Gastroesophageal sphincter (tissue), 4 donors: ENCODE measurements at regions not wholly inside any gene's neighbourhood (a gene's known extent, or its start where the extent isn't known, plus 50 kb on each side); places are given as distances from the start of the nearest gene placed in this dataset.

Experiments used
- ATAC-seq: fragments of 150-250 bp; one replicate; pipeline ENCODE4 v1.9.1; 2016; ENCODE audit warnings: mild to moderate bottlenecking, moderate library complexity
- H3K27ac ChIP-seq, 4 donors: fragments of 200-600 bp; sonication (generic) in 3 of 4; 1 replicate in 3 of 4; 2 replicates in 1 of 4; pipeline ENCODE4 v1.5.1; 2016 to 2019
- H3K27me3 ChIP-seq: fragments of 200-600 bp; sonication (generic); one replicate; pipeline ENCODE4 v1.5.1; 2019
- H3K36me3 ChIP-seq, 2 donors: fragments of 200-600 bp; sonication (generic); one replicate each; pipeline ENCODE4 v1.5.1; 2019; ENCODE audit warnings: control low read depth in 1 of 2
- H3K4me1 ChIP-seq, 3 donors: fragments of 200-600 bp; sonication (generic); 1 replicate in 2 of 3; 2 replicates in 1 of 3; pipeline ENCODE4 v1.5.1; 2016 to 2019; ENCODE audit warnings: control low read depth in 2 of 3
- H3K4me3 ChIP-seq, 2 donors: fragments of 200-600 bp; sonication (generic); one replicate each; pipeline ENCODE4 v1.5.1; 2019; ENCODE audit warnings: mild to moderate bottlenecking in 1 of 2, moderate library complexity in 1 of 2
- H3K9me3 ChIP-seq, 3 donors: fragments of 200-600 bp; sonication (generic); one replicate each; pipeline ENCODE4 v1.5.1; 2017 to 2019; ENCODE audit warnings: control low read depth in 2 of 3
- CTCF ChIP-seq, 4 experiments: fragments of 200-600 bp in 2 of 4; fragments of 450-650 bp in 2 of 4; sonication (generic) in 1 of 4; IDR thresholded peaks; one replicate each; pipeline ENCODE4 v1.5.1; 2017 to 2019; ENCODE audit warnings: antibody characterized with exemption in 4 of 4, mild to moderate bottlenecking in 2 of 4, moderate library complexity in 2 of 4
- EP300 ChIP-seq: sonication (generic); formaldehyde crosslinking; IDR thresholded peaks from one replicate; pipeline ENCODE4 v1.6.1; 2017; ENCODE audit warnings: antibody characterized with exemption, mild to moderate bottlenecking
- POLR2A ChIP-seq, 2 donors: fragments of 450-650 bp; IDR thresholded peaks; one replicate each; pipeline ENCODE4 v1.6.1; 2017; ENCODE audit warnings: antibody characterized with exemption in 2 of 2, mild to moderate bottlenecking in 2 of 2, moderate library complexity in 1 of 2
- POLR2AphosphoS5 ChIP-seq: sonication (generic); formaldehyde crosslinking; IDR thresholded peaks from one replicate; pipeline ENCODE4 v1.6.1; 2017; ENCODE audit warnings: antibody characterized with exemption
- WGBS, 2 donors: methylation state at CpG; one replicate each; pipeline ENCODE4 v1.1.5; 2018; ENCODE audit warnings: low coverage in 1 of 2; 5-methylcytosine and 5-hydroxymethylcytosine counted together

- H3K4me3 ChIP-seq, result no peak overlapping the region
- no peaks in the 10 kb centered on the region for H3K4me1 ChIP-seq
- H3K36me3 ChIP-seq, result no peaks in the 10 kb centered on the region
- peaks cover 0 to 17% (median 0%) of the 10 kb centered on the region in 3 donors for H3K9me3 ChIP-seq
- no peak overlapping the region for H3K27ac ChIP-seq
- no peak for ATAC-seq
- 45 to 63% methylated on average over 1 to 2 of the region's 2 CpGs for WGBS, 2 donors
- H3K27me3 ChIP-seq, result no peaks in the 10 kb centered on the region
- no peak for TF ChIP-seq CTCF (IDR thresholded peaks at IDR 0.05)
- TF ChIP-seq POLR2A (IDR thresholded peaks at IDR 0.05), result no peak
- TF ChIP-seq POLR2AphosphoS5, result no peak
- no peak for TF ChIP-seq EP300
These were observed 751.2 kb downstream of the JRKL start for GRCh38 chr11:97140885-97141494.

- WGBS, 2 donors, result 77 to 82% methylated on average over 1 of the region's 1 CpG
- no peaks in the 10 kb centered on the region for H3K27me3 ChIP-seq
- no peak overlapping the region for H3K4me3 ChIP-seq
- H3K4me1 ChIP-seq, result no peaks in the 10 kb centered on the region
- no peak for ATAC-seq
- peaks cover 0 to 17% (median 0%) of the 10 kb centered on the region in 3 donors for H3K9me3 ChIP-seq
- no peaks in the 10 kb centered on the region for H3K36me3 ChIP-seq
- no peak overlapping the region for H3K27ac ChIP-seq
- TF ChIP-seq CTCF (IDR thresholded peaks at IDR 0.05), result no peak
- no peak for TF ChIP-seq EP300
- TF ChIP-seq POLR2A (IDR thresholded peaks at IDR 0.05), result no peak
- no peak for TF ChIP-seq POLR2AphosphoS5
These were observed 753.6 kb downstream of the JRKL start for GRCh38 chr11:97143463-97143862.

GRCh38 chr11:97149741-97150140 lies 759.9 kb downstream of the JRKL start:
- no peaks in the 10 kb centered on the region for H3K9me3 ChIP-seq
- H3K36me3 ChIP-seq, result no peaks in the 10 kb centered on the region
- H3K27me3 ChIP-seq, result no peaks in the 10 kb centered on the region
- H3K4me3 ChIP-seq, result no peak overlapping the region
- H3K27ac ChIP-seq, result no peak overlapping the region
- no peaks in the 10 kb centered on the region for H3K4me1 ChIP-seq
- ATAC-seq, result no peak
- 40 to 61% methylated on average over 1 to 2 of the region's 2 CpGs for WGBS, 2 donors
- TF ChIP-seq CTCF (IDR thresholded peaks at IDR 0.05), result no peak
- no peak for TF ChIP-seq POLR2AphosphoS5

- H3K27ac ChIP-seq, result no peak overlapping the region
These were observed 767.5 kb downstream of the JRKL start for GRCh38 chr11:97157221-97157740.

More at GRCh38 chr11:97157221-97157740, 767.5 kb downstream of the JRKL start:
- no peak overlapping the region for H3K4me3 ChIP-seq
- no peaks in the 10 kb centered on the region for H3K27me3 ChIP-seq
- no peaks in the 10 kb centered on the region for H3K9me3 ChIP-seq
- WGBS, 2 donors, result 78 to 81% methylated on average over 2 of the region's 2 CpGs
- ATAC-seq, result no peak
- no peak for TF ChIP-seq POLR2A (IDR thresholded peaks at IDR 0.05)
- TF ChIP-seq CTCF (IDR thresholded peaks at IDR 0.05), result no peak
- TF ChIP-seq POLR2AphosphoS5, result no peak
- no peak for TF ChIP-seq EP300
- no peaks in the 10 kb centered on the region for H3K36me3 ChIP-seq
- no peaks in the 10 kb centered on the region for H3K4me1 ChIP-seq
